Osteocyte (in vitro differentiated cells): ENCODE measurements at regions not wholly inside any gene's neighbourhood (a gene's known extent, or its start where the extent isn't known, plus 50 kb on each side); places are given as distances from the start of the nearest gene placed in this dataset.

Experiments
- DNase-seq: peaks from one replicate; pipeline ENCODE4 v3.0.0; 2021; ENCODE audit warnings: mixed read lengths; ENCODE audit not compliant: unreplicated experiment; ENCODE audit errors: extremely low spot score
- H3K27ac Mint-ChIP-seq: one replicate; pipeline ENCODE4 v1.8.0; 2021; ENCODE audit warnings: mild to moderate bottlenecking, mixed read lengths; ENCODE audit not compliant: unreplicated experiment
- H3K27me3 Mint-ChIP-seq: one replicate; pipeline ENCODE4 v1.8.0; 2021; ENCODE audit warnings: mixed read lengths; ENCODE audit not compliant: unreplicated experiment
- H3K36me3 Mint-ChIP-seq: one replicate; pipeline ENCODE4 v1.8.0; 2021; ENCODE audit warnings: mixed read lengths; ENCODE audit not compliant: unreplicated experiment
- H3K4me1 Mint-ChIP-seq: one replicate; pipeline ENCODE4 v1.8.0; 2021; ENCODE audit warnings: mixed read lengths; ENCODE audit not compliant: unreplicated experiment
- H3K4me3 Mint-ChIP-seq: one replicate; pipeline ENCODE4 v1.8.0; 2021; ENCODE audit warnings: mild to moderate bottlenecking, moderate library complexity, mixed read lengths; ENCODE audit not compliant: unreplicated experiment
- H3K9me3 Mint-ChIP-seq: one replicate; pipeline ENCODE4 v1.8.0; 2021; ENCODE audit warnings: mixed read lengths; ENCODE audit not compliant: unreplicated experiment
- CTCF ChIP-seq: fragments of 200-600 bp; sonication (generic); IDR thresholded peaks from 2 replicates; pipeline ENCODE4 v1.5.0; 2021; ENCODE audit warnings: antibody characterized with exemption, mild to moderate bottlenecking, moderate library complexity

GRCh38 chr4:113825272-113825671 lies 63.7 kb upstream of the CAMK2D start:
- peaks cover 20% of the 10 kb centered on the region for H3K4me1 Mint-ChIP-seq
- no peak overlapping the region for H3K4me3 Mint-ChIP-seq
- no peaks in the 10 kb centered on the region for H3K27me3 Mint-ChIP-seq
- no peak for DNase-seq
- no peak for TF ChIP-seq CTCF
- no peak overlapping the region for H3K27ac Mint-ChIP-seq
- H3K36me3 Mint-ChIP-seq = no peaks in the 10 kb centered on the region
- H3K9me3 Mint-ChIP-seq = no peaks in the 10 kb centered on the region

GRCh38 chr4:113824396-113824795 lies 62.9 kb upstream of the CAMK2D start:
- Mint-ChIP-seq H3K4me3 (no peak overlapping the region), H3K9me3 (no peaks in the 10 kb centered on the region), H3K36me3 (no peaks in the 10 kb centered on the region), H3K27ac (no peak overlapping the region), H3K27me3 (no peaks in the 10 kb centered on the region), H3K4me1 (peaks cover 20% of the 10 kb centered on the region)
- no peak for DNase-seq
- TF ChIP-seq CTCF = no peak

GRCh38 chr4:113823291-113823659 lies 61.7 kb upstream of the CAMK2D start:
- no peak for DNase-seq
- no peak for TF ChIP-seq CTCF
- Mint-ChIP-seq H3K4me3 (no peak overlapping the region), H3K27ac (no peak overlapping the region), H3K4me1 (peaks cover 20% of the 10 kb centered on the region), H3K36me3 (no peaks in the 10 kb centered on the region), H3K9me3 (no peaks in the 10 kb centered on the region), H3K27me3 (no peaks in the 10 kb centered on the region)

GRCh38 chr4:113822555-113823290 lies 61.2 kb upstream of the CAMK2D start:
- no peak for DNase-seq
- peaks cover 20% of the 10 kb centered on the region for H3K4me1 Mint-ChIP-seq
- TF ChIP-seq CTCF = no peak
- H3K4me3 Mint-ChIP-seq = no peak overlapping the region
- H3K9me3 Mint-ChIP-seq = peaks cover under 1% of the 10 kb centered on the region
- H3K27ac Mint-ChIP-seq = no peak overlapping the region
- no peaks in the 10 kb centered on the region for H3K27me3 Mint-ChIP-seq
- H3K36me3 Mint-ChIP-seq = no peaks in the 10 kb centered on the region

- DNase-seq = no peak
- Mint-ChIP-seq H3K27me3 (no peaks in the 10 kb centered on the region), H3K4me3 (no peak overlapping the region), H3K27ac (no peak overlapping the region), H3K36me3 (no peaks in the 10 kb centered on the region), H3K4me1 (peaks cover 20% of the 10 kb centered on the region), H3K9me3 (peaks cover 6% of the 10 kb centered on the region)
- no peak for TF ChIP-seq CTCF
These were observed 60.3 kb upstream of the CAMK2D start for GRCh38 chr4:113821856-113822255.
